Lower lobe of right lung (tissue), 2 donors: ENCODE measurements at regions not wholly inside any gene's neighbourhood (a gene's known extent, or its start where the extent isn't known, plus 50 kb on each side); places are given as distances from the start of the nearest gene placed in this dataset.

ENCODE experiments used
- ATAC-seq, 2 donors: fragments of 200-7000 bp; cut with Tn5 transposase; one replicate each; pipeline ENCODE4 v1.9.1; 2020 to 2022; ENCODE audit warnings: mild to moderate bottlenecking in 2 of 2, moderate library complexity in 2 of 2
- DNase-seq: peaks from one replicate; pipeline ENCODE4 v3.0.0-alpha.2; 2020
- H3K27ac ChIP-seq: fragments of 200-600 bp; one replicate; pipeline ENCODE4 v1.8.0; 2022
- H3K27me3 ChIP-seq: fragments of 200-600 bp; one replicate; pipeline ENCODE4 v1.8.0; 2022; ENCODE audit warnings: low read depth
- H3K36me3 ChIP-seq: fragments of 200-600 bp; one replicate; pipeline ENCODE4 v1.8.0; 2022; ENCODE audit warnings: mild to moderate bottlenecking
- H3K4me1 ChIP-seq: fragments of 200-600 bp; one replicate; pipeline ENCODE4 v1.8.0; 2022
- H3K4me3 ChIP-seq: fragments of 200-600 bp; one replicate; pipeline ENCODE4 v1.8.0; 2022; ENCODE audit warnings: mild to moderate bottlenecking
- H3K9me3 ChIP-seq: fragments of 200-600 bp; one replicate; pipeline ENCODE4 v1.8.0; 2022
- CTCF ChIP-seq: fragments of 200-600 bp; IDR thresholded peaks from one replicate; pipeline ENCODE4 v1.8.0; 2022; ENCODE audit warnings: antibody characterized with exemption, mild to moderate bottlenecking
- intact Hi-C: fragments of 100-400 bp; cut with DNase I; formaldehyde crosslinking; loops from one replicate; pipeline ENCODE4 v1.11.0; 2022
- donor health status: DM: no; HTN: yes; CAD: no; lungs with severe emphysema.

GRCh38 chr6:125477844-125478243 lies 176.1 kb upstream of the HDDC2 start:
- ATAC-seq, result no peak
- no peak for TF ChIP-seq CTCF
- intact Hi-C loops, result no loop called here

GRCh38 chr6:125480146-125480545 lies 178.4 kb upstream of the HDDC2 start:
- intact Hi-C loops, result no loop called here
- Histone ChIP-seq H3K9me3 (no peaks in the 10 kb centered on the region), H3K27me3 (no peaks in the 10 kb centered on the region), H3K4me3 (no peak overlapping the region), H3K36me3 (no peaks in the 10 kb centered on the region), H3K4me1 (no peaks in the 10 kb centered on the region), H3K27ac (no peak overlapping the region)
- DNase-seq (no peak), ATAC-seq (no peak)
- TF ChIP-seq CTCF, result no peak

More at GRCh38 chr6:125477844-125478243, 176.1 kb upstream of the HDDC2 start:
- H3K36me3 ChIP-seq, result no peaks in the 10 kb centered on the region
- no peaks in the 10 kb centered on the region for H3K27me3 ChIP-seq
- no peaks in the 10 kb centered on the region for H3K4me1 ChIP-seq
- H3K9me3 ChIP-seq, result no peaks in the 10 kb centered on the region
- no peak overlapping the region for H3K4me3 ChIP-seq
- DNase-seq, result no peak
- no peak overlapping the region for H3K27ac ChIP-seq

- Histone ChIP-seq H3K27ac (no peak overlapping the region), H3K36me3 (no peaks in the 10 kb centered on the region), H3K4me3 (no peak overlapping the region), H3K4me1 (no peaks in the 10 kb centered on the region), H3K27me3 (no peaks in the 10 kb centered on the region), H3K9me3 (no peaks in the 10 kb centered on the region)
- no peak for TF ChIP-seq CTCF
- intact Hi-C loops, result no loop called here
- ATAC-seq (no peak), DNase-seq (no peak)
These were observed 178.8 kb upstream of the HDDC2 start for GRCh38 chr6:125480571-125480970.

GRCh38 chr6:125481056-125481455 lies 179.3 kb upstream of the HDDC2 start:
- Histone ChIP-seq H3K27ac (no peak overlapping the region), H3K36me3 (no peaks in the 10 kb centered on the region), H3K9me3 (no peaks in the 10 kb centered on the region), H3K4me1 (no peaks in the 10 kb centered on the region), H3K4me3 (no peak overlapping the region), H3K27me3 (no peaks in the 10 kb centered on the region)
- intact Hi-C loops, result no loop called here
- ATAC-seq (no peak), DNase-seq (no peak)
- no peak for TF ChIP-seq CTCF

GRCh38 chr6:125485757-125486156 lies 184.0 kb upstream of the HDDC2 start:
- Histone ChIP-seq H3K9me3 (no peaks in the 10 kb centered on the region), H3K4me3 (no peak overlapping the region), H3K36me3 (no peaks in the 10 kb centered on the region)

More at GRCh38 chr6:125485757-125486156, 184.0 kb upstream of the HDDC2 start:
- no peak for DNase-seq
- intact Hi-C loops, result no loop called here
- no peak overlapping the region for H3K27ac ChIP-seq
- no peak for TF ChIP-seq CTCF
- ATAC-seq, result no peak
- H3K4me1 ChIP-seq, result no peaks in the 10 kb centered on the region
- no peaks in the 10 kb centered on the region for H3K27me3 ChIP-seq
